Loucy (cell line): ENCODE measurements at regions not wholly inside any gene's neighbourhood (a gene's known extent, or its start where the extent isn't known, plus 50 kb on each side); places are given as distances from the start of the nearest gene placed in this dataset.

ENCODE experiments used
- H2AFZ ChIP-seq: fragments of 200-600 bp; sonication (generic); 2 replicates; pipeline ENCODE4 v1.6.0; 2016; ENCODE audit warnings: antibody characterized with exemption, mild to moderate bottlenecking, low read length, moderate library complexity
- H3F3A ChIP-seq: fragments of 200-600 bp; 2 replicates; pipeline ENCODE4 v1.6.0; 2016; ENCODE audit warnings: antibody characterized with exemption, low read depth, mild to moderate bottlenecking
- H3K27me3 ChIP-seq: fragments of 200-600 bp; sonication (generic); 2 replicates; pipeline ENCODE4 v1.6.1; 2014; ENCODE audit warnings: low read length, mild to moderate bottlenecking; ENCODE audit not compliant: insufficient read depth, poor library complexity, severe bottlenecking
- H3K36me3 ChIP-seq: fragments of 200-600 bp; sonication (generic); 2 replicates; pipeline ENCODE4 v1.6.1; 2016; ENCODE audit warnings: low read length; ENCODE audit not compliant: insufficient read depth
- H3K4me1 ChIP-seq: fragments of 200-600 bp; sonication (generic); 2 replicates; pipeline ENCODE4 v1.5.1; 2014; ENCODE audit warnings: low read length, mild to moderate bottlenecking; ENCODE audit not compliant: insufficient read depth, poor library complexity, severe bottlenecking
- H3K4me2 ChIP-seq: fragments of 200-600 bp; sonication (generic); 2 replicates; pipeline ENCODE4 v1.6.0; 2014; ENCODE audit warnings: antibody characterized with exemption, low read length, low read depth, mild to moderate bottlenecking; ENCODE audit not compliant: poor library complexity, severe bottlenecking
- H3K4me3 ChIP-seq: fragments of 200-600 bp; sonication (generic); 2 replicates; pipeline ENCODE4 v1.5.1; 2014; ENCODE audit warnings: low read length, mild to moderate bottlenecking, mixed read lengths; ENCODE audit not compliant: poor library complexity, severe bottlenecking
- H3K79me2 ChIP-seq: fragments of 200-600 bp; sonication (generic); 2 replicates; pipeline ENCODE4 v1.6.1; 2014; ENCODE audit warnings: low read length; ENCODE audit not compliant: insufficient read depth
- H3K9ac ChIP-seq: fragments of 200-600 bp; sonication (generic); 2 replicates; pipeline ENCODE4 v1.6.0; 2014; ENCODE audit warnings: mild to moderate bottlenecking, low read depth, low read length, moderate library complexity; ENCODE audit not compliant: poor library complexity, severe bottlenecking
- H3K9me2 ChIP-seq: fragments of 200-600 bp; sonication (generic); replicated peaks from 2 replicates; pipeline ENCODE4 v1.6.1; 2016; ENCODE audit warnings: low read depth, low read length, mixed read lengths
- H3K9me3 ChIP-seq: fragments of 200-600 bp; sonication (generic); 2 replicates; pipeline ENCODE4 v1.6.1; 2014; ENCODE audit warnings: mild to moderate bottlenecking, antibody characterized with exemption, low read length, low read depth; ENCODE audit not compliant: insufficient read depth
- H4K20me1 ChIP-seq: fragments of 200-600 bp; sonication (generic); 2 replicates; pipeline ENCODE4 v1.6.0; 2014; ENCODE audit warnings: antibody characterized with exemption, low read length, mild to moderate bottlenecking; ENCODE audit not compliant: insufficient read depth, poor library complexity, severe bottlenecking
- CTCF ChIP-seq: fragments of 200-600 bp; sonication (generic); conservative IDR thresholded peaks from 2 replicates; pipeline ENCODE4 v1.5.1; 2014; ENCODE audit warnings: mild to moderate bottlenecking, antibody characterized with exemption, low read length
- EZH2phosphoT487 ChIP-seq: fragments of 200-600 bp; IDR thresholded peaks from 2 replicates; pipeline ENCODE4 v1.6.1; 2018; ENCODE audit warnings: antibody characterized with exemption, mild to moderate bottlenecking, moderate library complexity, borderline replicate concordance

- H3K79me2 ChIP-seq = no peaks in the 10 kb centered on the region
- TF ChIP-seq CTCF (no peak), EZH2phosphoT487 (no peak)
- H3K9me3 ChIP-seq = no peaks in the 10 kb centered on the region
- H3K4me2 ChIP-seq = no peak overlapping the region
- H3K36me3 ChIP-seq = no peaks in the 10 kb centered on the region
- no peaks in the 10 kb centered on the region for H3F3A ChIP-seq
- H4K20me1 ChIP-seq = no peaks in the 10 kb centered on the region
- H2AFZ ChIP-seq = no peak overlapping the region
- H3K4me1 ChIP-seq = no peaks in the 10 kb centered on the region
- no peaks in the 10 kb centered on the region for H3K9me2 ChIP-seq
- H3K27me3 ChIP-seq = no peaks in the 10 kb centered on the region
- no peak overlapping the region for H3K4me3 ChIP-seq
- no peak overlapping the region for H3K9ac ChIP-seq
Measured at GRCh38 chr4:170772429-170772828, 682.7 kb upstream of the AADAT start.

- Histone ChIP-seq H2AFZ (no peak overlapping the region), H4K20me1 (no peaks in the 10 kb centered on the region), H3K9me2 (no peaks in the 10 kb centered on the region), H3K9ac (no peak overlapping the region), H3F3A (no peaks in the 10 kb centered on the region), H3K4me2 (no peak overlapping the region), H3K36me3 (no peaks in the 10 kb centered on the region), H3K4me1 (no peaks in the 10 kb centered on the region), H3K79me2 (no peaks in the 10 kb centered on the region), H3K4me3 (no peak overlapping the region), H3K9me3 (no peaks in the 10 kb centered on the region), H3K27me3 (no peaks in the 10 kb centered on the region)
- TF ChIP-seq CTCF (no peak), EZH2phosphoT487 (no peak)
Measured at GRCh38 chr4:170770664-170771063, 680.9 kb upstream of the AADAT start.

GRCh38 chr4:170769862-170770261 is 680.1 kb upstream of the AADAT start:
- Histone ChIP-seq H4K20me1 (no peaks in the 10 kb centered on the region), H3K9me3 (no peaks in the 10 kb centered on the region), H3K9ac (no peak overlapping the region), H3K4me2 (no peak overlapping the region), H3K9me2 (no peaks in the 10 kb centered on the region), H3K27me3 (no peaks in the 10 kb centered on the region), H3K36me3 (no peaks in the 10 kb centered on the region), H3F3A (no peaks in the 10 kb centered on the region), H3K4me3 (no peak overlapping the region), H2AFZ (no peak overlapping the region), H3K79me2 (no peaks in the 10 kb centered on the region), H3K4me1 (no peaks in the 10 kb centered on the region)
- TF ChIP-seq EZH2phosphoT487 = no peak
- no peak for TF ChIP-seq CTCF
